GM10266 (cell line): ENCODE measurements at regions not wholly inside any gene's neighbourhood (a gene's known extent, or its start where the extent isn't known, plus 50 kb on each side); places are given as distances from the start of the nearest gene placed in this dataset.
"Not testable (repeated sequence)": the region's sequence is repeated elsewhere in the genome, so short reads cannot be mapped to it uniquely, and the experiment has no call there.

Experiments
- DNase-seq: peaks from one replicate; pipeline ENCODE4 v3.0.0; 2012; ENCODE audit errors: extremely low spot score
- TF ChIP-seq, protein P1 (sequence below): IDR thresholded peaks from 2 replicates; pipeline ENCODE4 v1.5.1; 2012; ENCODE audit warnings: mild to moderate bottlenecking, low read depth; ENCODE audit not compliant: control insufficient read depth, insufficient read depth; ENCODE audit errors: missing control alignments

- no peak for DNase-seq
- TF ChIP-seq, protein P1, sequence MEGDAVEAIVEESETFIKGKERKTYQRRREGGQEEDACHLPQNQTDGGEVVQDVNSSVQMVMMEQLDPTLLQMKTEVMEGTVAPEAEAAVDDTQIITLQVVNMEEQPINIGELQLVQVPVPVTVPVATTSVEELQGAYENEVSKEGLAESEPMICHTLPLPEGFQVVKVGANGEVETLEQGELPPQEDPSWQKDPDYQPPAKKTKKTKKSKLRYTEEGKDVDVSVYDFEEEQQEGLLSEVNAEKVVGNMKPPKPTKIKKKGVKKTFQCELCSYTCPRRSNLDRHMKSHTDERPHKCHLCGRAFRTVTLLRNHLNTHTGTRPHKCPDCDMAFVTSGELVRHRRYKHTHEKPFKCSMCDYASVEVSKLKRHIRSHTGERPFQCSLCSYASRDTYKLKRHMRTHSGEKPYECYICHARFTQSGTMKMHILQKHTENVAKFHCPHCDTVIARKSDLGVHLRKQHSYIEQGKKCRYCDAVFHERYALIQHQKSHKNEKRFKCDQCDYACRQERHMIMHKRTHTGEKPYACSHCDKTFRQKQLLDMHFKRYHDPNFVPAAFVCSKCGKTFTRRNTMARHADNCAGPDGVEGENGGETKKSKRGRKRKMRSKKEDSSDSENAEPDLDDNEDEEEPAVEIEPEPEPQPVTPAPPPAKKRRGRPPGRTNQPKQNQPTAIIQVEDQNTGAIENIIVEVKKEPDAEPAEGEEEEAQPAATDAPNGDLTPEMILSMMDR = no peak
Observed at GRCh38 chr9:25302601-25303000, 375.6 kb downstream of the TUSC1 start.

DNA sequence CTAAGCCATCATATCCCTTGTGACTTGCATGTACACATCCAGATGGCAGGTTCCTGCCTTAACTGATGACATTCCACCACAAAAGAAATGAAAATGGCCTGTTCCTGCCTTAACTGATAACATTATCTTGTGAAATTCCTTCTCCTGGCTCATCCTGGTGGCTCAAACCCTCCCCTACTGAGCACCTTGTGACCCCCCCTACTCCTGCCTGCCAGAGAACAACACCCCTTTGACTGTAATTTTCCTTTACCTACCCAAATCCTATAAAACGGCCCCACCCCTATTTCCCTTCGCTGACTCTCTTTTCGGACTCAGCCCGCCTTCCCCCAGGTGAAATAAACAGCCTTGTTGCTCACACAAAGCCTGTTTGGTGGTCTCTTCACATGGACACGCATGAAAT is 390.0 kb downstream of the TUSC1 start:
- DNase-seq = not testable (repeated sequence)

DNA sequence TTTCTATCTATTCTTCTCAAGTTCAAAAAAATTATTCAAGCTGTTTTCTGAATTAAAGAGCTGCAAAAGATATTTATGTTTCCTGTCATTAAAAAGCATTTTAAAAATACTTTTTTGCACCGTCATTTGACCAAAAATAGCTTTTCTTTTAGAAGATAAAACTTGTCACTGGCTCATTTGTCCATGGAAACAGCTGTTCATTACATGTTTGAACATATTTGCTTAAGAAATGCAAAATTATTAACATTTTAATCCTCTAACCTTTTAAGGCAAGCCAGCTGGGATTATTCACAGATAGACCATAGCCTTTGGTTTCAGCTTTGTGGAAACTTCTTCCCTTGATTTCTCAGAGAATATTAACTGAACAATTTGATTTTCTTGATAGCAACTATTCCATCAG is 393.9 kb downstream of the TUSC1 start:
- TF ChIP-seq, protein P1 = no peak

DNA sequence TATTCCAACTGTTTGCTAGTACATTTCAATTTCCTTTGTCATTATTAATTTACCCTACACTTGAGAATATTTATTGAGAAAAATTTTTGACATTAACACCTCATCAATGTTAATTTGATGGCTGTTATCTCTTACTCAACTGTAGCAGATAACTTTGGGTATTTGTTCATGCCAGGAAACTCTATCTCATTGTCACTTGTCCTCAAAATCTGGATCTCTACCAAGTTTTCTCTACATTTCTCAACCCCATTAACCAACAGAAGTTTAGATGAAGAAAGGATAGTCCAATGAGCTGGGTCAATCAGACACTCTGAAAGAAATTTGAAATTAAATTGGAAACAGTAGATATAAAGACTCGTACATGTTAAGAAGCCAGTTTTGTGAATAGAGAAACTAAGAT is 395.3 kb downstream of the TUSC1 start:
- TF ChIP-seq, protein P1 = no peak
- DNase-seq = no peak

More for the DNA sequence above, 393.9 kb downstream of the TUSC1 start:
- DNase-seq = no peak

- DNase-seq = no peak
Observed at GRCh38 chr9:25261445-25261844, 416.8 kb downstream of the TUSC1 start.

GRCh38 chr9:25260046-25260445 is 418.2 kb downstream of the TUSC1 start:
- DNase-seq = no peak
- TF ChIP-seq, protein P1 = no peak

More at GRCh38 chr9:25261445-25261844, 416.8 kb downstream of the TUSC1 start:
- TF ChIP-seq, protein P1 = no peak

- TF ChIP-seq, protein P1 = no peak
- DNase-seq = no peak
Observed at GRCh38 chr9:25255216-25255615, 423.0 kb downstream of the TUSC1 start.

DNA sequence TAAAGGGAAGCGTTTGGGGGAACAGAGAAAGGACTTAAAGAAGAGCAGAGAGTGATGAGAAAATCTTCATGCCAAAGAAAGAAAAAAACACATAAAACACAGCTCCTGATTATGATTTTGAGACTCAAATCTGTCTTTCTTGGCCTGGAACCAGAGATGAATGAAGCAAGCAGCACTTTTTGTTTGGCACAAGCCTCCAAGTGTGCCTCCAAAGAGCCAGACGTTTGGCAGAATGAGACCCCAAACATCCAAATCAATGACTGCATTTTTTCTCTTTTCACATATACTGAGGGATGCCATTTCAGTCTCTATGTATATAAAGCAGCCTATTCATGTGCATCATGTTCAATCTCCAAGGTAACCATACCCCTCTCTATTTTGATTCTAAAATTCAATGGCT is 424.2 kb downstream of the TUSC1 start:
- TF ChIP-seq, protein P1 = no peak
- no peak for DNase-seq
